Adrenal gland (tissue), 9 donors: ENCODE measurements at regions not wholly inside any gene's neighbourhood (a gene's known extent, or its start where the extent isn't known, plus 50 kb on each side); places are given as distances from the start of the nearest gene placed in this dataset.

Experiments used
- DNase-seq, 7 donors: peaks; one replicate each; pipeline ENCODE4 v3.0.0-alpha.2; 2019 to 2020
- H3K27ac ChIP-seq, 5 donors: fragments of 200-600 bp; sonication (generic) in 4 of 5; 1 replicate in 3 of 5; 2 replicates in 2 of 5; pipeline versions ENCODE4 v1.5.1 to v1.8.0; 2016 to 2020; ENCODE audit warnings: mild to moderate bottlenecking in 1 of 5
- H3K27me3 ChIP-seq: fragments of 200-600 bp; 2 replicates; pipeline ENCODE4 v1.8.0; 2021
- H3K36me3 ChIP-seq, 2 donors: fragments of 200-600 bp; replicated peaks in 1 of 2; 1 replicate in 1 of 2; 2 replicates in 1 of 2; pipeline versions ENCODE4 v1.5.1 to v1.8.0; 2018 to 2022
- H3K4me1 ChIP-seq, 2 donors: fragments of 200-600 bp; replicated peaks in 1 of 2; 1 replicate in 1 of 2; 2 replicates in 1 of 2; pipeline versions ENCODE4 v1.5.1 to v1.8.0; 2018 to 2021
- H3K4me3 ChIP-seq, 4 donors: fragments of 200-600 bp; sonication (generic) in 3 of 4; one replicate each; pipeline ENCODE4 v1.5.1; 2016 to 2018
- H3K9me3 ChIP-seq, 3 donors: fragments of 200-600 bp; sonication (generic) in 1 of 3; replicated peaks in 1 of 3; 1 replicate in 2 of 3; 2 replicates in 1 of 3; pipeline versions ENCODE4 v1.5.1 to v1.8.0; 2016 to 2021
- POLR2A ChIP-seq, 2 donors: fragments of 450-650 bp; IDR thresholded peaks; one replicate each; pipeline ENCODE4 v1.6.1; 2017; ENCODE audit warnings: antibody characterized with exemption in 2 of 2, mild to moderate bottlenecking in 2 of 2, moderate library complexity in 1 of 2
- WGBS, 4 donors: extraction: QIAGEN DNeasy Blood & Tissue Kit in 2 of 4; methylation state at CpG; one replicate each; pipeline versions ENCODE4 v1.1.5 to v1.1.7; 2013 to 2017; 5-methylcytosine and 5-hydroxymethylcytosine counted together
- intact Hi-C, 2 donors: fragments of 100-400 bp; cut with DNase I; formaldehyde crosslinking; loops; one replicate each; pipeline versions ENCODE4 v1.14.1 to v1.15.0; 2022 to 2023
- TF ChIP-seq, protein P1 (sequence below), 6 experiments: fragments of 450-650 bp in 4 of 6; fragments of 200-600 bp in 2 of 6; sonication (generic) in 1 of 6; IDR thresholded peaks; 1 replicate in 5 of 6; 2 replicates in 1 of 6; pipeline versions ENCODE4 v1.5.1 to v1.8.0; 2016 to 2021; ENCODE audit warnings: antibody characterized with exemption in 6 of 6, mild to moderate bottlenecking in 2 of 6, moderate library complexity in 1 of 6
- donor health status: healthy with polysubstance abuse.
- donor health status: Bipolar disorder and iron deficiency.
- donor health status: DM: yes; HTN: yes; CAD: no.
- donor health status: DM: no; HTN: no; CAD: no.
- donor health status: DM: no; HTN: no; CAD: no.

- no peak overlapping the region for H3K4me3 ChIP-seq
- H3K36me3 ChIP-seq, result no peaks in the 10 kb centered on the region
- H3K9me3 ChIP-seq, result no peaks in the 10 kb centered on the region
- intact Hi-C loops, result no loop called here
- H3K27ac ChIP-seq, result no peak overlapping the region
- no peak for DNase-seq
- no peak for TF ChIP-seq POLR2A (IDR thresholded peaks at IDR 0.05)
- TF ChIP-seq, protein P1, sequence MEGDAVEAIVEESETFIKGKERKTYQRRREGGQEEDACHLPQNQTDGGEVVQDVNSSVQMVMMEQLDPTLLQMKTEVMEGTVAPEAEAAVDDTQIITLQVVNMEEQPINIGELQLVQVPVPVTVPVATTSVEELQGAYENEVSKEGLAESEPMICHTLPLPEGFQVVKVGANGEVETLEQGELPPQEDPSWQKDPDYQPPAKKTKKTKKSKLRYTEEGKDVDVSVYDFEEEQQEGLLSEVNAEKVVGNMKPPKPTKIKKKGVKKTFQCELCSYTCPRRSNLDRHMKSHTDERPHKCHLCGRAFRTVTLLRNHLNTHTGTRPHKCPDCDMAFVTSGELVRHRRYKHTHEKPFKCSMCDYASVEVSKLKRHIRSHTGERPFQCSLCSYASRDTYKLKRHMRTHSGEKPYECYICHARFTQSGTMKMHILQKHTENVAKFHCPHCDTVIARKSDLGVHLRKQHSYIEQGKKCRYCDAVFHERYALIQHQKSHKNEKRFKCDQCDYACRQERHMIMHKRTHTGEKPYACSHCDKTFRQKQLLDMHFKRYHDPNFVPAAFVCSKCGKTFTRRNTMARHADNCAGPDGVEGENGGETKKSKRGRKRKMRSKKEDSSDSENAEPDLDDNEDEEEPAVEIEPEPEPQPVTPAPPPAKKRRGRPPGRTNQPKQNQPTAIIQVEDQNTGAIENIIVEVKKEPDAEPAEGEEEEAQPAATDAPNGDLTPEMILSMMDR (IDR thresholded peaks at IDR 0.05), result no peak
- H3K4me1 ChIP-seq, result no peaks in the 10 kb centered on the region
- H3K27me3 ChIP-seq, result peaks cover 14% of the 10 kb centered on the region
Observed at GRCh38 chrX:43423876-43424275, 232.2 kb upstream of the MAOA start.

- H3K4me1 ChIP-seq, result no peaks in the 10 kb centered on the region
- DNase-seq, result no peak
- TF ChIP-seq, protein P1 (IDR thresholded peaks at IDR 0.05), result no peak
- no peak for TF ChIP-seq POLR2A (IDR thresholded peaks at IDR 0.05)
- H3K27ac ChIP-seq, result no peak overlapping the region
- H3K4me3 ChIP-seq, result no peak overlapping the region
- WGBS, 4 donors, result 18 to 53% (median 46%) methylated on average over 2 of the region's 2 CpGs
- intact Hi-C loops, result no loop called here
- peaks cover 5% of the 10 kb centered on the region for H3K27me3 ChIP-seq
- H3K36me3 ChIP-seq, result no peaks in the 10 kb centered on the region
- H3K9me3 ChIP-seq, result no peaks in the 10 kb centered on the region
Observed at GRCh38 chrX:43436517-43436916, 219.6 kb upstream of the MAOA start.

DNA sequence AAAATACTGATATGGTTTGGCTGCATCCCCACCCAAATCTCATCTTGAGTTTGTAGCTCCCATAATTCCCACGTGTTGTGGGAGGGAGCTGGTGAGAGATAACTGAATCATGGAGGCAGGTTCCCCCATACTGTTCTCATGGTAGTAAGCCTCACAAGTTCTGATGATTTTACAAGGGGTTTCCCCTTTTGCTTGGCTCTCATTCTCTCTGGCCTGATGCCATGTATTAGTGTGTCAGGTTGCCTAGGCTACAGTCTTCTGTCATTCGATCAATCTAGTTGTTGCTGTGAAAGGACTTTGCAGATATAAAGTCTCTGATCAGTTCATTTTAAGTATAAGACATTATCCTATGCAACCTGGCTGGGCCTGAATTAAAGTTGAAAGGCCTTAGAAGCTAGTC, 209.3 kb upstream of the MAOA start:
- Histone ChIP-seq H3K27me3 (peaks cover 23% of the 10 kb centered on the region), H3K27ac (no peak overlapping the region), H3K9me3 (peaks cover 0 to 3% (median 0%) of the 10 kb centered on the region in 3 donors), H3K4me3 (no peak overlapping the region), H3K4me1 (no peaks in the 10 kb centered on the region), H3K36me3 (no peaks in the 10 kb centered on the region)
- DNase-seq, result no peak
- 57 to 75% (median 61%) methylated on average over 2 of the region's 2 CpGs for WGBS, 4 donors
- no peak for TF ChIP-seq POLR2A (IDR thresholded peaks at IDR 0.05)
- TF ChIP-seq, protein P1 (IDR thresholded peaks at IDR 0.05), result no peak
- intact Hi-C loops, result no loop called here

DNA sequence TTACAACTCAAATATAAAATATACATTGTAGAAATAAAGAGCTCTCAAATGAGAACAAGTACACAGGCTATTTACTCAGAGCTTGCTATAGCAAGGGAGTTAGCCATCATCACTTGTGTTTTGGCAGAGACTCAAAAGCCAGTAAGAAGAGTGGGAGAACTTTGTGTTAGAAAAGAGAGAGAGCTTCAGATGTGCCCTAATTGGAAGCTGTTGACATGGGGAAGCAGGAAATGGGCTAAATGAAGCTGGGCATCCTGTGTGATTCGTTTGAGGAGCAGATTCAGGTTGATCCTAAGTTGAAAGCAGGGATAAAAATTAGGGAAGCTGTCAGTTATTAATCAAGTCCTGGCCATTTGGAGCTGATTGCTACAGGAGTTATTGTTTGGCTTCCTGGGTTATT, 207.4 kb upstream of the MAOA start:
- no peak for TF ChIP-seq POLR2A (IDR thresholded peaks at IDR 0.05)
- TF ChIP-seq, protein P1 (IDR thresholded peaks at IDR 0.05), result no peak
- DNase-seq, result no peak
- Histone ChIP-seq H3K36me3 (no peaks in the 10 kb centered on the region), H3K9me3 (peaks cover 0 to 5% (median 0%) of the 10 kb centered on the region in 3 donors), H3K27ac (no peak overlapping the region), H3K4me3 (no peak overlapping the region), H3K4me1 (no peaks in the 10 kb centered on the region), H3K27me3 (peaks cover 7% of the 10 kb centered on the region)
- intact Hi-C loops, result no loop called here
- WGBS, 4 donors, result 34 to 63% (median 51%) methylated on average over 1 of the region's 1 CpG
